WTC11 (cell line): ENCODE measurements at regions not wholly inside any gene's neighbourhood (a gene's known extent, or its start where the extent isn't known, plus 50 kb on each side); places are given as distances from the start of the nearest gene placed in this dataset.

Experiments
- ATF2 ChIP-seq: sonication (generic); formaldehyde crosslinking; IDR thresholded peaks from 2 replicates; pipeline ENCODE4 v1.8.1; 2022; ENCODE audit warnings: low read depth, missing genetic modification reagents, borderline replicate concordance
- IRF1 ChIP-seq: sonication (generic); formaldehyde crosslinking; IDR thresholded peaks from 2 replicates; pipeline ENCODE4 v1.8.0; 2023; ENCODE audit warnings: missing genetic modification reagents
- NR3C1 ChIP-seq: sonication (generic); formaldehyde crosslinking; conservative IDR thresholded peaks from 2 replicates; pipeline ENCODE4 v1.8.1; 2023; ENCODE audit warnings: low read depth, mild to moderate bottlenecking, missing genetic modification reagents
- SP1 ChIP-seq: sonication (generic); formaldehyde crosslinking; conservative IDR thresholded peaks from 2 replicates; pipeline ENCODE4 v1.8.1; 2022; ENCODE audit warnings: missing genetic modification reagents
- TF ChIP-seq, protein P1 (sequence below): fragments of 200-600 bp; IDR thresholded peaks from 2 replicates; pipeline ENCODE4 v1.8.0; 2022; ENCODE audit warnings: antibody characterized with exemption
- TF ChIP-seq, protein P2 (sequence below): sonication (generic); formaldehyde crosslinking; IDR thresholded peaks from 2 replicates; pipeline ENCODE4 v1.8.0; 2022; ENCODE audit warnings: mild to moderate bottlenecking, missing genetic modification reagents
- TF ChIP-seq, protein P3 (sequence below): fragments of 250-450 bp; sonication (Bioruptor Pico); IDR thresholded peaks from 2 replicates; pipeline ENCODE4 v2.1.2; 2022; ENCODE audit warnings: mild to moderate bottlenecking, moderate library complexity

DNA sequence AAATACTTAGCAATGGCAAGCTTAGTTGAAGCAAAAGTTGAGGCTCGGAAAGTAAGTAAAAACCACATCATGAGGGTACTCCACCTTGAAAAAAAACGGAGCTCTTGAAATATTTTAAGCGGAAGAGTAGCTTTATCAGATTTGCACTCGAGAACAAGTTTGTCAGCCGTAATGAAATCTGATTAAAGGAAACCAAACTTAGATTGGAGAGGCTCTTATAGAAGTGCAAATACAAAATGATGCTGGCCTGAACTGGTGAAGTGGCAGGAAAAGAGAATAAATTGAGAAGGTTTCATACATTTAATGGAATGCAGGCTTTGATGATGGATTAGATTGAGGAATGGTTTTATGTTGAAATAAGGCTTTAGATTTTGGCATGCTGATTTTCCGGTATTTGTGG, 484.2 kb downstream of the PID1 start:
- TF ChIP-seq, protein P1, sequence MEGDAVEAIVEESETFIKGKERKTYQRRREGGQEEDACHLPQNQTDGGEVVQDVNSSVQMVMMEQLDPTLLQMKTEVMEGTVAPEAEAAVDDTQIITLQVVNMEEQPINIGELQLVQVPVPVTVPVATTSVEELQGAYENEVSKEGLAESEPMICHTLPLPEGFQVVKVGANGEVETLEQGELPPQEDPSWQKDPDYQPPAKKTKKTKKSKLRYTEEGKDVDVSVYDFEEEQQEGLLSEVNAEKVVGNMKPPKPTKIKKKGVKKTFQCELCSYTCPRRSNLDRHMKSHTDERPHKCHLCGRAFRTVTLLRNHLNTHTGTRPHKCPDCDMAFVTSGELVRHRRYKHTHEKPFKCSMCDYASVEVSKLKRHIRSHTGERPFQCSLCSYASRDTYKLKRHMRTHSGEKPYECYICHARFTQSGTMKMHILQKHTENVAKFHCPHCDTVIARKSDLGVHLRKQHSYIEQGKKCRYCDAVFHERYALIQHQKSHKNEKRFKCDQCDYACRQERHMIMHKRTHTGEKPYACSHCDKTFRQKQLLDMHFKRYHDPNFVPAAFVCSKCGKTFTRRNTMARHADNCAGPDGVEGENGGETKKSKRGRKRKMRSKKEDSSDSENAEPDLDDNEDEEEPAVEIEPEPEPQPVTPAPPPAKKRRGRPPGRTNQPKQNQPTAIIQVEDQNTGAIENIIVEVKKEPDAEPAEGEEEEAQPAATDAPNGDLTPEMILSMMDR, result no peak
- TF ChIP-seq ATF2 (CRISPR knock-in tag) (no peak), IRF1 (no peak), SP1 (CRISPR knock-in tag) (no peak), NR3C1 (CRISPR knock-in tag) (no peak)
- TF ChIP-seq, protein P2, sequence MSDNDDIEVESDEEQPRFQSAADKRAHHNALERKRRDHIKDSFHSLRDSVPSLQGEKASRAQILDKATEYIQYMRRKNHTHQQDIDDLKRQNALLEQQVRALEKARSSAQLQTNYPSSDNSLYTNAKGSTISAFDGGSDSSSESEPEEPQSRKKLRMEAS, result no peak
- TF ChIP-seq, protein P3, sequence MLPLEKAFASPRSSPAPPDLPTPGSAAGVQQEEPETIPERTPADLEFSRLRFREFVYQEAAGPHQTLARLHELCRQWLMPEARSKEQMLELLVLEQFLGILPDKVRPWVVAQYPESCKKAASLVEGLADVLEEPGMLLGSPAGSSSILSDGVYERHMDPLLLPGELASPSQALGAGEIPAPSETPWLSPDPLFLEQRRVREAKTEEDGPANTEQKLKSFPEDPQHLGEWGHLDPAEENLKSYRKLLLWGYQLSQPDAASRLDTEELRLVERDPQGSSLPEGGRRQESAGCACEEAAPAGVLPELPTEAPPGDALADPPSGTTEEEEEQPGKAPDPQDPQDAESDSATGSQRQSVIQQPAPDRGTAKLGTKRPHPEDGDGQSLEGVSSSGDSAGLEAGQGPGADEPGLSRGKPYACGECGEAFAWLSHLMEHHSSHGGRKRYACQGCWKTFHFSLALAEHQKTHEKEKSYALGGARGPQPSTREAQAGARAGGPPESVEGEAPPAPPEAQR (CRISPR knock-in tag), result no peak
